GM23248 (cell line): ENCODE measurements at regions not wholly inside any gene's neighbourhood (a gene's known extent, or its start where the extent isn't known, plus 50 kb on each side); places are given as distances from the start of the nearest gene placed in this dataset.

Experiments used
- DNase-seq: peaks from one replicate; pipeline ENCODE4 v3.0.0-alpha.2; 2015
- H2AFZ ChIP-seq: fragments of 200-600 bp; sonication (generic); 2 replicates; pipeline ENCODE4 v1.6.1; 2016; ENCODE audit warnings: antibody characterized with exemption
- H3F3A ChIP-seq: fragments of 200-600 bp; sonication (generic); 2 replicates; pipeline ENCODE4 v1.6.1; 2016; ENCODE audit warnings: mild to moderate bottlenecking, antibody characterized with exemption, mixed run types; ENCODE audit not compliant: insufficient read depth
- H3K27ac ChIP-seq: fragments of 200-600 bp; sonication (generic); 2 replicates; pipeline ENCODE4 v1.5.1; 2016; ENCODE audit warnings: mild to moderate bottlenecking
- H3K27me3 ChIP-seq: fragments of 200-600 bp; sonication (generic); replicated peaks from 2 replicates; pipeline ENCODE4 v1.6.1; 2016; ENCODE audit warnings: mild to moderate bottlenecking; ENCODE audit not compliant: insufficient read depth
- H3K36me3 ChIP-seq: fragments of 200-600 bp; sonication (generic); 2 replicates; pipeline ENCODE4 v1.6.1; 2016; ENCODE audit warnings: low read depth, mild to moderate bottlenecking
- H3K4me1 ChIP-seq: fragments of 200-600 bp; sonication (generic); 2 replicates; pipeline ENCODE4 v1.6.1; 2016; ENCODE audit warnings: mild to moderate bottlenecking; ENCODE audit not compliant: insufficient read depth
- H3K4me2 ChIP-seq: fragments of 200-600 bp; sonication (generic); one replicate; pipeline ENCODE4 v1.6.1; 2016; ENCODE audit warnings: mild to moderate bottlenecking; ENCODE audit not compliant: unreplicated experiment
- H3K4me3 ChIP-seq: fragments of 200-600 bp; sonication (generic); 2 replicates; pipeline ENCODE4 v1.5.1; 2016; ENCODE audit warnings: mild to moderate bottlenecking
- H3K79me2 ChIP-seq: fragments of 200-600 bp; sonication (generic); 2 replicates; pipeline ENCODE4 v1.6.1; 2016; ENCODE audit warnings: mild to moderate bottlenecking; ENCODE audit not compliant: insufficient read depth
- H3K9ac ChIP-seq: fragments of 200-600 bp; sonication (generic); 2 replicates; pipeline ENCODE4 v1.6.1; 2016; ENCODE audit warnings: mild to moderate bottlenecking
- H3K9me2 ChIP-seq: fragments of 200-600 bp; sonication (generic); 2 replicates; pipeline ENCODE4 v1.6.1; 2016; ENCODE audit warnings: mixed run types, mild to moderate bottlenecking, moderate library complexity; ENCODE audit not compliant: insufficient read depth
- H3K9me3 ChIP-seq: fragments of 200-600 bp; sonication (generic); one replicate; pipeline ENCODE4 v1.6.1; 2017; ENCODE audit warnings: low read depth
- H4K20me1 ChIP-seq: fragments of 200-600 bp; sonication (generic); 2 replicates; pipeline ENCODE4 v1.6.0; 2016; ENCODE audit not compliant: insufficient read depth
- EZH2 ChIP-seq: fragments of 200-600 bp; sonication (generic); IDR thresholded peaks from 2 replicates; pipeline ENCODE4 v1.6.1; 2018; ENCODE audit warnings: antibody characterized with exemption, mild to moderate bottlenecking; ENCODE audit not compliant: insufficient read depth, poor library complexity, severe bottlenecking
- EZH2phosphoT487 ChIP-seq: fragments of 200-600 bp; sonication (generic); IDR thresholded peaks from 2 replicates; pipeline ENCODE4 v1.6.1; 2018; ENCODE audit warnings: antibody characterized with exemption, moderate library complexity, mild to moderate bottlenecking, low read depth; ENCODE audit not compliant: insufficient read depth
- WGBS, 2 experiments: methylation state at CpG; one replicate each; pipeline ENCODE4 v1.1.6; 2015 to 2017; ENCODE audit warnings: low lambda C conversion rate in 2 of 2, low coverage in 1 of 2; ENCODE audit errors: missing lambda C conversion rate in 2 of 2; 5-methylcytosine and 5-hydroxymethylcytosine counted together
- in situ Hi-C: fragments of 300-500 bp; cut with MboI; formaldehyde crosslinking; loops from 2 replicates; pipeline ENCODE4 v1.15.0; 2020

- Histone ChIP-seq H3K27ac (no peak overlapping the region), H2AFZ (no peak overlapping the region), H3K9me3 (no peaks in the 10 kb centered on the region), H3K4me1 (no peaks in the 10 kb centered on the region), H3K4me2 (no peak overlapping the region), H3K79me2 (no peaks in the 10 kb centered on the region), H3K36me3 (no peaks in the 10 kb centered on the region), H4K20me1 (no peaks in the 10 kb centered on the region), H3F3A (no peaks in the 10 kb centered on the region), H3K9ac (no peak overlapping the region), H3K4me3 (no peak overlapping the region), H3K27me3 (no peaks in the 10 kb centered on the region), H3K9me2 (no peaks in the 10 kb centered on the region)
- TF ChIP-seq EZH2phosphoT487, result no peak
- TF ChIP-seq EZH2, result no peak
- in situ Hi-C loops, result no loop called here
- no peak for DNase-seq
These were observed 916.0 kb downstream of the TECRL start for GRCh38 chr4:63493265-63493664.

- in situ Hi-C loops, result no loop called here
These were observed 916.7 kb downstream of the TECRL start for GRCh38 chr4:63492515-63492914.

GRCh38 chr4:63464393-63464792 lies 944.9 kb downstream of the TECRL start:
- Histone ChIP-seq H2AFZ (no peak overlapping the region), H3K79me2 (no peaks in the 10 kb centered on the region), H3K4me2 (no peak overlapping the region), H4K20me1 (no peaks in the 10 kb centered on the region), H3K4me3 (no peak overlapping the region), H3K9me3 (peaks cover 2% of the 10 kb centered on the region), H3K36me3 (no peaks in the 10 kb centered on the region), H3K9ac (no peak overlapping the region), H3K27ac (no peak overlapping the region), H3F3A (no peaks in the 10 kb centered on the region), H3K27me3 (no peaks in the 10 kb centered on the region), H3K9me2 (no peaks in the 10 kb centered on the region), H3K4me1 (no peaks in the 10 kb centered on the region)
- no peak for DNase-seq
- in situ Hi-C loops, result no loop called here
- 33 to 38% methylated on average over 4 of the region's 4 CpGs for WGBS, 2 experiments
- no peak for TF ChIP-seq EZH2phosphoT487
- TF ChIP-seq EZH2, result no peak

More at GRCh38 chr4:63492515-63492914, 916.7 kb downstream of the TECRL start:
- Histone ChIP-seq H3K9ac (no peak overlapping the region), H3K4me1 (no peaks in the 10 kb centered on the region), H3K4me2 (no peak overlapping the region), H3F3A (no peaks in the 10 kb centered on the region), H3K4me3 (no peak overlapping the region), H3K27ac (no peak overlapping the region), H3K79me2 (no peaks in the 10 kb centered on the region), H2AFZ (no peak overlapping the region), H3K9me2 (no peaks in the 10 kb centered on the region), H4K20me1 (no peaks in the 10 kb centered on the region), H3K36me3 (no peaks in the 10 kb centered on the region), H3K9me3 (no peaks in the 10 kb centered on the region), H3K27me3 (no peaks in the 10 kb centered on the region)
- DNase-seq, result no peak
- no peak for TF ChIP-seq EZH2phosphoT487
- no peak for TF ChIP-seq EZH2

GRCh38 chr4:63460075-63460474 lies 949.2 kb downstream of the TECRL start:
- WGBS, 2 experiments, result 13 to 18% methylated on average over 2 of the region's 2 CpGs
- no peaks in the 10 kb centered on the region for H3F3A ChIP-seq
- no peaks in the 10 kb centered on the region for H3K27me3 ChIP-seq
- no peaks in the 10 kb centered on the region for H3K36me3 ChIP-seq
- DNase-seq, result no peak
- H3K27ac ChIP-seq, result no peak overlapping the region
- H3K79me2 ChIP-seq, result no peaks in the 10 kb centered on the region
- TF ChIP-seq EZH2 (no peak), EZH2phosphoT487 (no peak)
- no peak overlapping the region for H3K4me3 ChIP-seq
- no peak overlapping the region for H3K4me2 ChIP-seq
- H4K20me1 ChIP-seq, result no peaks in the 10 kb centered on the region
- in situ Hi-C loops, result no loop called here
- H3K4me1 ChIP-seq, result no peaks in the 10 kb centered on the region
- no peak overlapping the region for H2AFZ ChIP-seq
- no peaks in the 10 kb centered on the region for H3K9me2 ChIP-seq
- no peaks in the 10 kb centered on the region for H3K9me3 ChIP-seq
- no peak overlapping the region for H3K9ac ChIP-seq

GRCh38 chr4:63459329-63459728 lies 949.9 kb downstream of the TECRL start:
- H3K27ac ChIP-seq, result no peak overlapping the region
- TF ChIP-seq EZH2 (no peak), EZH2phosphoT487 (no peak)
- in situ Hi-C loops, result no loop called here

More at GRCh38 chr4:63459329-63459728, 949.9 kb downstream of the TECRL start:
- 7% methylated on average over 2 of the region's 2 CpGs for whole genome bisulfite sequencing, 2 experiments
- Histone ChIP-seq H3K9ac (no peak overlapping the region), H3K4me3 (no peak overlapping the region), H3K36me3 (no peaks in the 10 kb centered on the region), H3K9me3 (no peaks in the 10 kb centered on the region), H3K27me3 (no peaks in the 10 kb centered on the region), H3K79me2 (no peaks in the 10 kb centered on the region), H4K20me1 (no peaks in the 10 kb centered on the region), H2AFZ (no peak overlapping the region), H3K9me2 (no peaks in the 10 kb centered on the region), H3K4me2 (no peak overlapping the region), H3K4me1 (no peaks in the 10 kb centered on the region), H3F3A (no peaks in the 10 kb centered on the region)
- no peak for DNase-seq
